SU-DHL-6 (cell line): ENCODE measurements at regions not wholly inside any gene's neighbourhood (a gene's known extent, or its start where the extent isn't known, plus 50 kb on each side); places are given as distances from the start of the nearest gene placed in this dataset.

ENCODE experiments used
- H2AFZ ChIP-seq: fragments of 200-600 bp; sonication (generic); 2 replicates; pipeline ENCODE4 v1.6.1; 2014; ENCODE audit warnings: low read depth, mild to moderate bottlenecking, moderate library complexity, mixed read lengths, antibody characterized with exemption, low read length; ENCODE audit not compliant: severe bottlenecking
- H3F3A ChIP-seq: fragments of 200-600 bp; shearing (Covaris generic); 2 replicates; pipeline ENCODE4 v1.6.0; 2016; ENCODE audit warnings: antibody characterized with exemption, mild to moderate bottlenecking; ENCODE audit not compliant: insufficient read depth
- H3K27ac ChIP-seq: fragments of 200-600 bp; sonication (generic); 2 replicates; pipeline ENCODE4 v1.5.1; 2016; ENCODE audit warnings: low read depth, mild to moderate bottlenecking, low read length, moderate library complexity, mixed read lengths
- H3K27me3 ChIP-seq: fragments of 200-600 bp; sonication (generic), shearing (Covaris generic); 2 replicates; pipeline ENCODE4 v1.6.0; 2014; ENCODE audit warnings: mild to moderate bottlenecking, low read length
- H3K36me3 ChIP-seq: fragments of 200-600 bp; sonication (generic); 2 replicates; pipeline ENCODE4 v1.6.1; 2014; ENCODE audit warnings: mild to moderate bottlenecking, low read length, mixed read lengths
- H3K4me2 ChIP-seq: fragments of 300-600, 200-600 bp; shearing (Covaris generic), sonication (generic); 2 replicates; pipeline ENCODE4 v1.6.0; 2014; ENCODE audit warnings: low read length, low read depth, mild to moderate bottlenecking; ENCODE audit not compliant: poor library complexity, severe bottlenecking
- H3K4me3 ChIP-seq: fragments of 200-600 bp; sonication (generic); 2 replicates; pipeline ENCODE4 v1.5.1; 2014; ENCODE audit warnings: antibody characterized with exemption, low read length, mild to moderate bottlenecking, mixed read lengths; ENCODE audit not compliant: insufficient read depth, poor library complexity, severe bottlenecking
- H3K79me2 ChIP-seq: fragments of 200-600 bp; sonication (generic); 2 replicates; pipeline ENCODE4 v1.6.1; 2014; ENCODE audit warnings: mild to moderate bottlenecking, low read length, moderate library complexity; ENCODE audit not compliant: insufficient read depth
- H3K9ac ChIP-seq: fragments of 200-600 bp; sonication (generic); 2 replicates; pipeline ENCODE4 v1.7.0; 2014; ENCODE audit warnings: mild to moderate bottlenecking, low read length
- H3K9me2 ChIP-seq: fragments of 200-600 bp; sonication (generic); replicated peaks from 2 replicates; pipeline ENCODE4 v1.6.1; 2014; ENCODE audit warnings: low read length; ENCODE audit not compliant: insufficient read depth
- H3K9me3 ChIP-seq: fragments of 200-600 bp; sonication (generic); 2 replicates; pipeline ENCODE4 v1.6.1; 2014; ENCODE audit warnings: low read length, mixed read lengths; ENCODE audit not compliant: insufficient read depth
- H4K20me1 ChIP-seq: fragments of 200-600 bp; sonication (generic); 2 replicates; pipeline ENCODE4 v1.6.1; 2014; ENCODE audit warnings: low read depth, mild to moderate bottlenecking, antibody characterized with exemption, low read length, moderate library complexity, mixed read lengths
- CTCF ChIP-seq: fragments of 200-600 bp; sonication (generic); IDR thresholded peaks from one replicate; pipeline ENCODE4 v1.5.1; 2017; ENCODE audit warnings: antibody characterized with exemption, mild to moderate bottlenecking, low read length, moderate library complexity; ENCODE audit not compliant: insufficient read depth, poor library complexity, severe bottlenecking
- EZH2phosphoT487 ChIP-seq: fragments of 200-600 bp; sonication (generic), shearing (Covaris generic); conservative IDR thresholded peaks from 2 replicates; pipeline ENCODE4 v1.6.1; 2018; ENCODE audit warnings: mild to moderate bottlenecking, antibody characterized with exemption, low read length, moderate library complexity, mixed read lengths

- Histone ChIP-seq H3K9ac (no peak overlapping the region), H2AFZ (no peak overlapping the region), H3K4me2 (no peak overlapping the region), H3K27me3 (no peaks in the 10 kb centered on the region), H3F3A (no peaks in the 10 kb centered on the region), H3K9me2 (no peaks in the 10 kb centered on the region), H3K79me2 (no peaks in the 10 kb centered on the region), H3K9me3 (no peaks in the 10 kb centered on the region), H3K27ac (no peak overlapping the region), H4K20me1 (no peaks in the 10 kb centered on the region), H3K36me3 (no peaks in the 10 kb centered on the region), H3K4me3 (no peak overlapping the region)
- TF ChIP-seq CTCF = no peak
- TF ChIP-seq EZH2phosphoT487 = no peak
Measured at GRCh38 chr5:5560016-5560415, 137.5 kb downstream of the ICE1 start.

GRCh38 chr5:5558638-5559527 is 136.4 kb downstream of the ICE1 start:
- H3K9ac ChIP-seq = no peak overlapping the region
- H2AFZ ChIP-seq = no peak overlapping the region
- H3F3A ChIP-seq = no peaks in the 10 kb centered on the region
- H3K9me3 ChIP-seq = no peaks in the 10 kb centered on the region
- TF ChIP-seq CTCF = no peak
- TF ChIP-seq EZH2phosphoT487 = no peak
- H3K4me3 ChIP-seq = no peak overlapping the region
- H3K79me2 ChIP-seq = no peaks in the 10 kb centered on the region
- no peaks in the 10 kb centered on the region for H3K9me2 ChIP-seq
- H3K4me2 ChIP-seq = no peak overlapping the region
- H3K27me3 ChIP-seq = no peaks in the 10 kb centered on the region
- H4K20me1 ChIP-seq = no peaks in the 10 kb centered on the region
- H3K27ac ChIP-seq = no peak overlapping the region
- H3K36me3 ChIP-seq = no peaks in the 10 kb centered on the region

- H3K4me3 ChIP-seq = no peak overlapping the region
- H3F3A ChIP-seq = no peaks in the 10 kb centered on the region
- H3K27me3 ChIP-seq = no peaks in the 10 kb centered on the region
- H3K4me2 ChIP-seq = no peak overlapping the region
- no peaks in the 10 kb centered on the region for H3K36me3 ChIP-seq
- H3K79me2 ChIP-seq = no peaks in the 10 kb centered on the region
- H4K20me1 ChIP-seq = no peaks in the 10 kb centered on the region
- H3K9me3 ChIP-seq = no peaks in the 10 kb centered on the region
- no peak overlapping the region for H3K9ac ChIP-seq
- H3K27ac ChIP-seq = no peak overlapping the region
- H3K9me2 ChIP-seq = no peaks in the 10 kb centered on the region
- TF ChIP-seq EZH2phosphoT487 (no peak), CTCF (no peak)
- no peak overlapping the region for H2AFZ ChIP-seq
Measured at GRCh38 chr5:5558102-5558501, 135.6 kb downstream of the ICE1 start.
